Panc1 (cell line): ENCODE measurements at regions not wholly inside any gene's neighbourhood (a gene's known extent, or its start where the extent isn't known, plus 50 kb on each side); places are given as distances from the start of the nearest gene placed in this dataset.

Experiments
- CTCF ChIP-seq: fragments of 450-650 bp; IDR thresholded peaks from 2 replicates; pipeline ENCODE4 v1.5.1; 2017; ENCODE audit warnings: mild to moderate bottlenecking
- POLR2AphosphoS5 ChIP-seq: IDR thresholded peaks from 2 replicates; pipeline ENCODE4 v1.6.1; 2012; ENCODE audit warnings: mild to moderate bottlenecking, low read depth, low read length, moderate library complexity

- TF ChIP-seq CTCF (no peak), POLR2AphosphoS5 (no peak)
Measured at GRCh38 chr1:60563777-60564535, 490.4 kb upstream of the C1orf87 start.
